Brain pericyte (primary cell): ENCODE measurements at regions not wholly inside any gene's neighbourhood (a gene's known extent, or its start where the extent isn't known, plus 50 kb on each side); places are given as distances from the start of the nearest gene placed in this dataset.
"Not testable (repeated sequence)": the region's sequence is repeated elsewhere in the genome, so short reads cannot be mapped to it uniquely, and the experiment has no call there.

ENCODE experiments used
- DNase-seq: peaks from one replicate; pipeline ENCODE4 v3.0.0-alpha.2; 2012; ENCODE audit warnings: low read depth, low spot score

DNA sequence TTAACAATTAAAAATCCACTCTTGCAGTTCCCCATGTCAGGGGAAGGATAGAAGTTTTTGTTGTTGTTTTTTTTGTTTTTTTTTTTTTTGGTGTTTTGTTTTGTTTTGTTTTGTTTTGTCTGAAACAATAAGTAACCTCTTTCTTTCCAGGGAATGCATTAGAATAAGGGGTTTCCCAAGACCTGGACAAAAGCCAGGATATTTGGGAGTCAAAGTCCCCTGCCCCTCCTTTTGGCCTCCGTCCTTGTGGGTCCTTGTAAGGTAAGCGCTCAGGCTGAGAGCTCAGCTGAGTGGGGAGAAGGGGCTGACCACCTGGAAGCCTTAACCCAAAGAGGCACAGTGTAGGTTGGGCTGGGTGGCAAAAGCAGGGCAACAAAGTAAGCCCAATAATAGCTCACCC, 515.4 kb downstream of the SOX6 start:
- no peak for DNase-seq

DNA sequence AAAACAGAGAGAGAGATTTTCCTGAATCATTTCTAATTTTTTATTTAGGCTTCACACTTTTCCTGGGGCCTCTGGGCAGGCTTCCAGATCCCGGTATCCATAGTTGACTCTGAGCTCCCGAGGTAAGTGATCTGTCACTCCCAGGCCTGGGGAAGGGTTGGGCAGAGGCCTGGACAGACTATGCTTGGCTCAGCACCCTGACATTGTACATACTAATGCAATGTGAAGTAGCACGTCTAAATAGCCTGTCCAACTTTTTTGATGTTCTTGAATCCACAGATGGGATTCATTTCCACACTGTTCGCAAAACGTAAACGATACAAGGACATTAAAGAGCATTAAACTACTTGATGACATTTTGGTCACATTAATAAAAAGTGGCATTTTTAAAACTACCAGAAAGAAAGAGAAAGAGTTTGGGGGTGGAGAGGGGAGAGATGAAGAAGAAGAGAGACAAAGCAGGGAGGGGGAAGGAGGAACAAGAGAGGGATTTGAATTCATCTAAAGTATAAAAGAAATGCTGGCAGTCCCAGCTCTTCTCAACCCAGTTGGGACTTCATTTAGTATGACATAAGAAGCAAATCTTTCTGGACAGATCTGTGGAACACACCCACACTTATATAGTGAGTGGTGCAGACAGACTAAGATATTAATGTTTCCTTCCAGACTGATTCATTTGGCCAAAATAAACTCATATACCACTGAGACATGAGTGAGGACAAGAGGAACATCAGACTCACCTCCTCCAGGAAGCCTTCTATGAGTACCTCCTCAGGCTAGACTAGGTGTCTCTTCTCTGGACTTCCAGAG, 514.2 kb downstream of the SOX6 start:
- DNase-seq = no peak

DNA sequence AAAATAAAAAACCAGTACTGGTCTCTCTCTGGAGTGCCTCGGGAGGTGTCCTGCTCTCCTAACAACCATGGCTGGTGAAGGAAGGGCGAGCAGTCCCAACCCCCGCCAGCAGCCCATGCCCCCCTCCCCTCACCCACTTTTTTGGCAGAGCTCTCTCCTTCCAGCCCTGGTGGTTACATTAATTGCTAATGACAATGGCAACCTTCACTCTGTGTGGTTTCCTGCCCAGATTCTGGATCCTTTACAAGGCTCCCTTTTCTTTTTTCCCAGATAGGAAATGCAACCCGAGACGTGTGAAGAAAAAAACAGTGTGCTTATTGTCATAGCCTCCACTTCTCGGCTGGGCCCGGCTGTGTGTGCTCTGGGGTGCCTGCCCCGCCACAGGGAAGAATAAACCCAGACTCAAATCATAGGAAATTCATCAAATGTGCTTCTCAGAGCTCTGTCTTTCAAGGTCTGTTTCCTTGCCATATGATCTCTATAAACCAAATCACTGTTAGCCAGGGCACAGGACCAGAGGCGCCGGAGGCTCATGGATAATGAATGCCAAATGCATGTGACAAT, 513.0 kb downstream of the SOX6 start:
- no peak for DNase-seq

DNA sequence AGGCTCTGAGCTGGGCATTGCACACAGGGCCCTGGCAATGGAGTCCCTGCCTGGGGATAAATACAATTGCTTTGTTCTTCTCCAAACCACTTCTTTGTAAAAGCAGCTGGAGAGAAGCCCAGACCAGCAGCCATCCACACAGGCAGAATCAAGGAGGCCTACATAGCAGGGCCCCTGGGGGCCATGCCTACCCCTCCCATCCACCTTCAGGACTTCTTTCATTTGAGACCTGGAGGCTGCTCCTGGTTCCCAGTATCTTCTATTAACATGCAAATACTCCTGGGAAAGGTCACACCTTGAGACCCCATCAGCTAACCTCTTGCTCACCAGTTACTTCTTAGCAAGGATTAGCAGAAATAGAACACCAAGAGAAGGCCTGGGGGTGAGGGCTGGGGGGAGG, 511.1 kb downstream of the SOX6 start:
- no peak for DNase-seq

DNA sequence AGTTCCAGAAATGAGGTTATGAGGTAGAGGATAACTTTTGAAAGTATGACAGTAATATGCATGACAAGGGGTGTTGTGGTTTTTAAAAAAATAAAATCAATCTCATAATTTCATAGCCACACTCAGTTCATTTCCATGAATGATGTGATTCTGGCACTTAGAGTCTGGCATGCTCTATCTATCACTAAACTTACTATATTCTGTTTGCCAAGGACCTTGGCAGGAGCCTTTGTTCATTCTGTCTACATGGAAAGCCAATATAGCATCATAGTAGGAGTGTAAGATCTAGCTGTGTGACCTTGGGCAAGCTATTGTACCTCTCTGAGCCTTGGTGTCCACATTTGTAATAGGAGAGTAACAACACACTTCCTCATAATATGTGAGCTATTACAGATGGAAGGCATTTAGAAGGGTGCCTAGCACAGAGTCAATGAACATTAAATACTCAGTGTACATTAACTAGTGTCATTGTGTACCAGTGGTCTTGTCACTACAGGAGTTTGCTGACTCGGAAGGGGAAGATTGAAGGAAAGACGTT, 507.6 kb downstream of the SOX6 start:
- no peak for DNase-seq

DNA sequence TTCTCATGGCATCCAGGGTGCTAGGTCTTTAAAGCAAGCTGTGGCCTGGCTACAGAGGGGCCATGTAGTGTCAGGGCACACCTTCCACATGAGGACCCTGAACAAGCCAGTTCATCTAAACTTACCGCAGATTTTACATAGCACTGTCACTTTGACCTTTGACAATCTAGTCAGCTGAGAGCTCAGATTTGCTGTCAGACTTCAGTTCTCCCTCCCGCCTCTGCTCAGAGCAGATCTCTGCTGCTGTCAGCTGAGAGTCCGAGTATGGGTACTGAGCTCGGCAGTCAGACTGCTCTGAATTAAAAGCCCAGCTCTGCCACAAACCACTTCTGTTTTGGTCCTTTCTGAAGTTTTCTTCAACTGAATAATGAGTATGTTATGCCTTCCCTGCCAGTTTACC, 507.1 kb downstream of the SOX6 start:
- DNase-seq = no peak

DNA sequence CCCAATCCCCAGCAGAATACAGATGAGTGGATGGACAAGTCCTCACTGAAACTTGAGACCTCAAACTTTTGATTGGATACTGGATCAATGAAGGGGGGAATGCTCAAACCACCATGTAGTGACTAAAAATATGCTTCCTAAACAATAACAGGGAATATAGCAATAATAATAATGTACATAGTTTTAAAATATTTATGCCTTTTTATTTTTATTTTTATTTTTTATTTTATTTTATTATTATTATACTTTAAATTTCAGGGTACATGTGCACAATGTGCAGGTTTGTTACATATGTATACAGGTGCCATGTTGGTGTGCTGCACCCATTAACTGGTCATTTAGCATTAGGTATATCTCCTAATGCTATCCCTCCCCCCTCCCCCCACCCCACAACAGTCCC, 506.0 kb downstream of the SOX6 start:
- not testable (repeated sequence) for DNase-seq

DNA sequence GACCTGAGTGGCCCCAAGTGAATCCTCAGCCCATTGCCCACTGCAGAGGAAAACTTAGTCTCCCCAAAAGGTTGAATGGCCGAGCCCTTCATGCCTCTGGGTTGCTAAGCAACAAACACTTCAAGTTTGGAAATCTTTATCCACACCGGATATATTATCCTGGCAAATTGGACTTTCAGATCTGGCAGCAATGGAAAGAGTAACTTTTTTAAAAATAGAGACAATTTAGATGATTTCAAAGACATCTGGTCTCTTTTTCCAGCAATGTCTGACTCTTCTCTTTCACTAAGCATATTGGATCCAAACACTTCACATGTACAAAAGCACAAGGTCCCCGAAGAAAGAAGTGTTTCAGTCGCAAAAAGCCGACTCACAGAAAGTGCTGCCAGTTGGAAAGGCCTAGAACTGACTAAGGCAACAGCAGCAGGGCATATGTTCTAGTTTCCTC, 505.3 kb downstream of the SOX6 start:
- no peak for DNase-seq

DNA sequence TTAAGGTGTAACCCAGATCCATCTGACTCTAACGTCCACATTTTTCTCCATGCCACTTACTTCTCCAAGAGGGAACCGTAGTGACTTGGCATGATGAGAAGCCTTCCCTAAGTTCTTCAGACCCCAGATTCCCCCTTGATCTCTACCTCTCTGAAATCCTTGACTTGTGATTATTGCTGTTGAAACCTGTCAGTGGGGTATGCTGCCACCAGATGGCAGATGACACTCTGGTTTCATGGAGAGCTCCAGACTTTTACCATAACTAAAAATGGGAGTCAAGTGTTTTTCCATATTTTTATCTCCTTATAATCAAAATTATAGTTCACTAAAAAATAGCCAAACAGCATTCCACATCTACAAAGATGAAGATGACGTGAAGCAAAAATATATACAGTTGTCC, 504.2 kb downstream of the SOX6 start:
- no peak for DNase-seq

DNA sequence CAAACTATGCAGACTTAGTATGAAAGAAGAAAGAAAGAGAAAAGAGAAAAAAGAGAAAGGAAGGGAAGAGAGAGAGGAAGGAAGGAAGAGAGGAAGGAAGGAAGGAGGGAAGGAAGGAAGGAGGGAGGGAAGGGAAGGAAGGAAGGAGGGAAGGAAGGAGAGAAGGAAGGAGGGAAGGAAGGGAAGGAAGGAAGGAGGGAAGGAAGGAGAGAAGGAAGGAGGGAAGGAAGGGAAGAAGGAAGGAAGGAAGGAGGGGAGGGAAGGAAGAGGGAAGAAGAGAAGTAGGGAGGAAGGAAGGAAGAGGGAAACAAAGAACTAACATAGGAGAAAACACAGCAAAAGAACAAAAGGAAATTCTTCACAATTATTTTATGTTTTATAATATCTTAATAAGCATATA, 502.1 kb downstream of the SOX6 start:
- DNase-seq = no peak

DNA sequence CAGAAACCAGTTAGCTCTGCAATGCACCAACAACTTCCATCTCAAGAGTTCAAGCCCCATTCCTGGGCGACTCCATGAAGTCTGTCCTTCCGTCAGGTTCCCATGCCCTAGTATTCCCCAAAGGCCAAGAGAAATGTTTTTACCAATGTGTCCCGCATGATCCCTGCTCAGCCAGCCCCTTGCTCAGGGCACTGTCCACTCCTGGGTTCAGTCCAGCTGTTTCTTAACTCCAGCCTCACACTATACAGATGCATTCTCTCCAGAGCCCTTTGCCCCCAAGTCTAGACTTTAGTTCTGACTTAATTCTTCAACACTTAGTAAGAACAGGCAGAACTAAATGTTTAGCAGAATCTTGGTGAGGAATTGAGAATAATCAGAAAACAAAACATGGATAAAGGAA, 497.5 kb downstream of the SOX6 start:
- no peak for DNase-seq

DNA sequence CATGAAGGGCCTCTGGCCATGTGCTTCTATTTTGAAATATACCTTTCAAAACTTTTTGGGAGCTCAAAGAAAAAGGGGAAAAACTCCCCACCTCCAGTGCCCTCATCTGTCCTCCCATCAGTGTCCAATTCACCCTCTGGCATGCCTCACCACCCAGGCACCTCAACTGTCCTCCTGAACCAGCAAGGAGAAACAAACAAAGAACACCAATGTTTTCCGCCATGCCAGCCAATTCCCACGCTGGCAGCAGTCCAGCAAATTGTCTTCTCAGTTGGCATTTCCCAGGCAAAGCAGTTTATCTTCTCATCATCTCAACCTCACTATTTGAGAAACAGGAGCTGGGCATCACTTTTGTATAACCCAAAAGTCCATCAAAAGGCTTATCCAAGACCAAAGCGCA, 496.9 kb downstream of the SOX6 start:
- DNase-seq = no peak

DNA sequence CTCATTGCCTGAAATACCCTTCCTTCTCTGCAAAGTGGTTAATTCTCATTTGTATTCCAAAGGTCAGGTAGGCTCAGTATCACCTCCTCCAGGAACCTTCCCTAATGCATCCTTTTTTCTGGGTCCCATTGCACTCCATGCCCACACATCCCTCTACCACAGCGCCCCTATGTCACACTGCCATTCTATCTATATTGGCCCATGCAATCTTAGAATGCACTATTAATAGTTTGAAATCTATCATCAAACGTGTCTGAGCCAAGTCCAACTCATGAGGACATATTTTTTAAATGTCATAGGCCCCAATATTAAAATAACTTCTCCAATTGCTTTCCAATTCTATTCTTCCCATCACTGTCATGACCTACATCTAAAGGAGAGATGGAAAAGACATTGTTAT, 495.1 kb downstream of the SOX6 start:
- no peak for DNase-seq

DNA sequence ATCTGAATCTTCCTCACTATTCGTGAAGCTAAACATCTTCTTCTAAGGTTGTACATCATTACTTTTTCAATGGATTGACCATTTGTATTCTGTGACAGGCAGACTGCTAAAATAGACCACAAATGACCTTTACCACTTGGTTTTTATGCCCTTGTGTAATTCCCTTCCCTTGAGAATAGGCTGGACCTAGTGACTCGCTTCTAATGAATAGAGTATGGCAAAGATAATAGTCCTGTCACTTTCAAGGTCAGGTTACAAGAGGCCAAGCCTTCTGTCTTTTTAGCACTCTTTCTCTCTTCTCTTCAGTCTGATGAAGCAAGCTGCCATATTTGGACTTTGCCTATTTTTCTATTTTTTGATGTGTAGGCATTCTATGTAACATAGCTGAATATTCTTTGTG, 492.9 kb downstream of the SOX6 start:
- no peak for DNase-seq

DNA sequence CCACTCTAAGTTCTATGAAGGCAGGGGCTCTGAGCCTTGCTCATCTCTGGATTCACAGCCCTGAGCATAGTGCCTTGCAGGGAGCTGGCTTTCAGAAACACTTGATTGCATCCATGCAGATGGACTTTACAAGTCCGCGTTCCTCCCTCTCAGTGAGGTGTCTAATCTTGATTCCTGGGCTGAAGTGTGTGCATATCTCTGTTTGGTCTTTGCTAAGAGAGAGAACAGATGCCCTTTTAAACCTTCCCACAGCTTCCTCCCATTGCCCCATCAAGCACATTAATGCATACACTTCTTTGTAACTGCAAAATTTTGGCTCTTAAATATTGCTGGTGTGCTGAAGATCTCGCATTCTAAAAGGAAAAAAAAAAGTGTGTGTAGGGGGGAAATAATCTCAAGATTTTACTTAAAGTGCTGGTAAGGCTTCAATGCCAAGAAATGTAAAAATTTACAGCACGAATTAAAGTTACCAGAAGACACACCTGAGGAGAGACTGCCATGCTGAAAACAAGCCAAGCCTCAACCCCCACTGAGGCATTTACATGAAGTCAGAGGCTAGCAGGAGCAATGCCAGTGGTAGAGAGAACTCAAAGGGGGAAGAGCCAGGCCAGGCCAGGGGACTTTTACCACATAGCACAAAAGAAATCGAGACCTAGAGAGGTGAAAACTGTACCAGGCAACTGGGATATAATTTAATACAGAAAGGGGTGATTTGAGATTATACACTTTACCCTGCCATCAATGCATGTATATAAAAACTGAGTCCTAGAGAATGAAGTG, 492.1 kb downstream of the SOX6 start:
- DNase-seq = no peak

DNA sequence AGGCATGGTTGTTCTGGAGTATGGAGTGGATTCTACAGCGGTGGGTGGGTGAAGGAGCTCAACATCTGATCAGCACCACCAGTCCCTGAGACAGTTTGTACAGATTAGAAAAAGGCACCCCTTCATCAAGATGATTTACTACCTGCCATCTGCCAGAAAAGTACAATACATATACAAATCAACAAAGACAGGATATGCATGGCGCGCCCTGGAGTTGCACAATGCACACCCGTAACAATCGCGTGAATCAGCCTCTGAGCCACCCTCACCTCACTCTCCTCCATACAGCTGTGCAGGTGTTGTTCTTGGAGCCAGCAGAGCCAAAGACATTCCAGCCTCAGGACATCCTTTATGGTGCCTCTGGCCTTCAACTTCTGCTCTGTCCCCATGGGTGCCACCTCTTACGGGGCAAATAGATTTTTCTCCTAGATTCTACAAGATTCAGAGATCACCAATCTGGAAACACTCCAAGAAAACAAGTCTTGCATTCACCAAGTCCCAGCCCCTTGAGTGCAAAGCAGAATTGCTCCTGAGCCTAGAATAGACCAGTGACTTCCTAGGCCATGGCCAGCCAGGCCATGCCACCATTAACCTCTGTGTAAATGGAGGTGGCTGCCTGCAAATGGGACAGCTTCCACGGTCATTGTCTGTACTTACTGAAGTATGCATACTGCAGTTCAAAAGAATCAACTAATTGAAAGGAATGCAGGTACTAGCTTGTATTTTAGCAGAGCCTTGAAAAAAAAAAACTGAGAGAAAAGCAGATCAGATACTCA, 490.9 kb downstream of the SOX6 start:
- no peak for DNase-seq

DNA sequence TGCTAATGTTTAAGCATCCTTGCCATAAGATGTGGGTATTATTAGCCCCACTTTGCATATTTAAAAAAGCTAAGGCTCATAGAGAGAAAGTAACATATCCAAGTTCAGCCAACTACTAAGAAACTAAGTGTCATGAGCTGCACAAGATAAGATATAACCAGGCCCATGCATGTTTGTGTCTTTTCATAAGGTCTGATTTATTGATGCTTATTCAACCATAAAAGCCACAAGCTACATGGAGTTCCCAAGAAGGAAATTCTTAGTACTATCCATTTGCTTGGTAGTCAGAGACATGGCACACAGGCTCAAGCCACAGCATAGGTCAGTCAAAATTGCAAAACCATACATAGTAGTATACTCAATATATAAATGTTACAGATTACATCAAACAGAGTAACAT, 488.5 kb downstream of the SOX6 start:
- DNase-seq = no peak

DNA sequence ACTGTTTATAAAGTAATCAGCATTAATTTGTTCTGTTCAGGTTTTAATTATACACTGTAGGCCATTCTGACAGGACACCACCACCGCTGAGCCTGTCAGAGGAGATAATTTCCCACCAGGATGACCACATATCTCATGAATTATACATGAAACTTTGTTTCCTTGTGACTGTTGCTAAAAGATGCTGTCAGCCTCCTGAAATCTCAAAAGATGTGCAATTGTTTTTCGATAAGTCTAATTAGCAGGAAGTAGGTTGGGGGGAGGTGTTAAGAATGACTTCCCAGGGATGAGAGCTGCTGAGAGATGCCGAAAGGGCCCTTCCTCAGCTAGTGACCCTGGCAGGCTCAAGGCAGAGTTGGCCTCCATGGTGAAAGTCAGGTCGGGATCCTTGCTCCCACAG, 485.4 kb downstream of the SOX6 start:
- DNase-seq = no peak

DNA sequence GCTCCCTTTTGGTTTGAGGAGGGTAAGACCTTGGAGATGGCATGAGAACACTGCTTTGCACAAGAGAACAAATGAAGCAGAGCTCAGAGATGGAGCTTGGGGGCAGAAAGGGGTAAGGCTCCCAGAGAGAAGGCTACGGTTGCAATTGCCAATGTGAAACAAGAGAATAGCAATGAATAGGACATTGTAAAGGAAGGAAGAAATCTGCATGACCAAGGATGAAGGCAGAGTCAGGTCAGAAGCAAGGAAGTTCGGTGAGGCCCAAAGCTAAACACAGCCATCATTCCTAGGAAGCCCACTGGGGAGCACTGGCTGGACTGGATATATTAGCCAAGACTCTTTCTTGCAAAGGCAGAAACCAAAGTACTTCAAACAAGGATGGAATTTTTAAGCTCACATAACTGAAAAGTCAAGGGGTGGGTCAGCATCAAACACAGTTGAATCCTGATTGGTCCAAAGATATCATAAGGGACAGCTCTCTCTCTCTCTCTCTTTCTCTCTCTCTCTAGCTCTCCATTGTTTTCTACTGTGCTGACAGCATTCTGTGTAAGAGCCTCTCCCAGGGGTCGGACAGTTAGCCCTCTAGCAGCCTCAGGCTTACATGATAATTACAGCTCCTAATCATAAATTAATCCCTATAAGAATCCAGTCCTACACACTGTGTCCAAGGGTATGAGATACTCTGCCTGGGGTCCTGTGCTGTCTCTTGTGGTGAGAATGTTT, 484.3 kb downstream of the SOX6 start:
- DNase-seq = no peak

DNA sequence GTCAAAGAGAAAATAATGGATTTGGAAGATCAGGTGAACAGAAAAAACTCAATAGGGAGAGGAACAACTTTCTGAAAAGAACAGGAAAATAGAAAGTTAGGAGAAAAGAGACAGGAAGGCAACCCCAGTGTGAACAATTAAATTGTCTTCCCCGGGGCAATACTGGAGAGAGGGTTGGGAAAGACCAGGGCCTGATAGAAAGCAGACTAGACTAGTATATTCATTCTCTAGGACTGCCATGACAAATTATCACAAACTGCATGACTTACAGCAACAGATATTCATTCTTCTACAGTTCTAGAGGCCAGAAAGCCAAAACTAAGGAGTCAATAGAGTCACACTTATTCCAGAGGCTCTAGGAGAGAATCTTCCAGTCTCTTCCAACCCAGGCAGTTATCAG, 482.8 kb downstream of the SOX6 start:
- no peak for DNase-seq

DNA sequence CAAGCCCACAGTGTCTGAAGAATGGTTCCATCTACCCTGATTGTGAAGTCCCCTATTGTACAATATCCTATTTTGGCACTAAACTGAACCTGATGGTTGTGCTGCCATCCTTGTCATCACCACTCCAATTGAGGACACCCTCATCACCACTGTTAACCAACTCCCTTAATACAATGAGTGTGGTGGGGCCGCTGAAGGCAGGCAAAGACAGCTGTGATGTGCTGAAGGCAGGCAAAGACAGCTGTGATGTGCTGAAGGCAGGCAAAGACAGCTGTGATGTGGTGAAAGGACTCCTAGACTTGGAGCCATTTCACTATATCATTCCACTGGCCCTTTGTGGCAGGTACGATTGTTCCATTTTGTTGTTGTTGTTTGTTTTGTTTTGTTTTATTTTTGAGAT, 481.6 kb downstream of the SOX6 start:
- DNase-seq = no peak
